ENCODE measurements at regions not wholly inside any gene's neighbourhood (a gene's known extent, or its start where the extent isn't known, plus 50 kb on each side); places are given as distances from the start of the nearest gene placed in this dataset.

GRCh38 chr15:70208332-70208731 is 110.6 kb upstream of the TLE3 start:
- intact Hi-C loops (cut with DNase I, micrococcal nuclease): no loop called here
- ATAC-seq: no peak
- DNase-seq: no peak

GRCh38 chr15:70206668-70207067 is 109.0 kb upstream of the TLE3 start:
- ATAC-seq (no peak), DNase-seq (no peak)
- intact Hi-C loops (cut with DNase I, micrococcal nuclease): no loop called here

- DNase-seq: no peak
- ATAC-seq: no peak
- intact Hi-C loops (cut with DNase I, micrococcal nuclease): no loop called here
These were observed 106.9 kb upstream of the TLE3 start for GRCh38 chr15:70204652-70205051.

DNA sequence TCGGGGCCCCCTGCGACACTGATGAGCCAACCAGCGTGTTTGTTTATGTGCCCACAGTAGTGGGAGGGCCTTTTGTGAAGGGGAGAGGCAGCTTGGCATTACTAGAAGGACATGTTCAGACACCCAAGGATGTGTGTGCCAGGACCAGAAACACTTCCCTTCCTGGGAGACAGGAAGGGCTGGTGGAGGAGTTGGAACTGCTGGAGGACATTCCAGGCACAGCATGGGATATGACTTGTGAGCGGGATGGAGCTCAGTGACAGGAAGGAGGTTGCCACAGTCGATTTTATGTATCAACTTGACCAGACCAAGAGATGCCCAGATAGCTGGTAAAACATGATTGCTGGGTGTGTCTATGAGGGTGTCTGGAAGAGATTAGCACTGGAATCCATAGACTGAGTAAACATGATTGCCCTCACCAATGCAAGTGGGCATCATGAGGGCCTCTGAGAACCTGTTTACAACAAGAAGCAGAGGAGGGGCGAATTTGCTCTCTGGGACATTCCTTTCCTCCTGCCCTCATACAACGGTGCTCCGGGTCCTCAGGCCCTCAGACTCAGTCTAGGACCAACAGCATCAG is 106.4 kb upstream of the TLE3 start:
- intact Hi-C loops (cut with DNase I, micrococcal nuclease): no loop called here
- DNase-seq: no peak
- ATAC-seq: no peak

DNA sequence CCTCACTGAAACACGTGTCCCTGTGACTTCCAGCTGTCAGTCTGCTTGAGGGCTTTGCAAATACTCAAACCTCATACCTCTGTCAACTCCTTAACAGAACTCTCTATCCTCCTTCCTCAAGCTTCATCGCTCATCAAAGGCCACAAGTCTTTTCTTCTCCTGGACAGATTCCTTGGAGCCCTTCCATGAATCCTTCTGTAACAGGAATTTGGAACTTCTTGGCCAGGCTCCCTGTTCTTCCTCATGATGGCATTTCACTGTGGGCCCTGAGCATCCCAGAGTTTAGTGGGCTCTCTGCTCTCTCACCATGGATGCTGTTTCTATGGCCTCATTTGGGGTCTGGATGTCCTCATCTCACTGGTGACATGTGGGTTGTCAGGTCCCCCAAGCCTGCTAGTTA is 105.0 kb upstream of the TLE3 start:
- no peak for DNase-seq
- intact Hi-C loops (cut with DNase I, micrococcal nuclease): no loop called here
- no peak for ATAC-seq

DNA sequence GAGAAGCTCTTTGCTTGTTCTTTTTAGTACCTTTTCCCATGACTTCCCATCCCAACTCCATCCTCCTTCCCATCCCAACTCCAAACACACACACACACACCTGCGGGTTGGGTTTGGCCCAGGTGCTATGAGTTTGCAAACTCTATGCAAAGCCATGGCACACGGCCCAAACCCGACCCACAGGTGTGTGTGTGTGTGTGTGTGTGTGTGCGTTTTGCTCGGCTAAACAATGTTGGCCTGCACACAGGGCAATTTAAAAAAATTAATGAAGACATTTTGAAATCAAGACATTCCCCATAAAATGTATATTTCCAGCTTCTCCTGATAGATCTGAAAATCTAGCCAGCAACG is 103.7 kb upstream of the TLE3 start:
- intact Hi-C loops (cut with DNase I, micrococcal nuclease): no loop called here
- no peak for DNase-seq
- ATAC-seq: no peak

DNA sequence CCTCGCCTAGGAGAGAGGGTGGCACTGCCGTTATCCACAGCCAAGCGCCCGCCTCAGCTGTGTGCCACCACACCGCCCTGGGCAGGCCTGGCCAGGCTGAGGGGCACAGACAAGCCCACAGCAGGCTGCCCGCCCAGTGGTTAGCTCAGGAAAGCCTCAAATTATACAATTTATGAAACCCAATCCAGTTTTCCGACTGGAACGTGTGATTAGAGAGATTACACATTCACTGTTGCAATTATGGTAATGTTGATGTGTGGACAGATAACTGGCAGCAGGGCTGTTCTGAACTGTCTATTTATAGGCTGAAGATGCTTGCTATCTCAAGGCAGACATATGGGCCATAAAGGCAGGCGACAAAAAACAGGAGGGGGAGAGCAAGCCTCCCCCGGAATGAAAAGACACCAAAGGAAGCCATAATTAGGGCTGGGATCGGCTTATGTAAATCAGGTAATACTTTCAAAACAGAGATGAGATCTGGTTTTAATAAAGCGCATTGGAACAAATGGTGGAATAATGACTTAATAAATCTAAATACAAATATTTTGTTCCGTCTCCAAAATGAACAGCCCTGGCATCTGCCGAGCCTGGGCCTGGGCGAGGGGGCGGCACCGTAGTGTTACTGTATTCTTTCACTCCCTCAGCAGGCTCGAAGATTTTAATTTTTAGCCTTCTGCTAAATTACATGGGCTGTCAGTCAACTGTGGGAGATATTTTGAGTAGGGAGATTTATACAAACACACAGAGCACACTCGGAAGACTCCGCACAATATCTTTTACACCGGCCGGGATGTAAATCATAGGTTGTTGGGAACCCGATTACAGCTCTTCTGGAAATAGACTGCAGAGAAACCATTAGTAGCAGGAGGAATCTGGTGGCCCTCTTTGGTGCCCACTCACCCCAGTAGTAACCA is 103.1 kb upstream of the TLE3 start:
- ATAC-seq: no peak
- intact Hi-C loops (cut with DNase I, micrococcal nuclease): no loop called here
- no peak for DNase-seq

- DNase-seq: no peak
These were observed 102.1 kb upstream of the TLE3 start for GRCh38 chr15:70199540-70200410.

GRCh38 chr15:70199124-70199482 is 101.4 kb upstream of the TLE3 start:
- intact Hi-C loops (cut with DNase I, micrococcal nuclease): no loop called here
- no peak for DNase-seq
- ATAC-seq: no peak

More at GRCh38 chr15:70199540-70200410, 102.1 kb upstream of the TLE3 start:
- intact Hi-C loops (cut with DNase I, micrococcal nuclease): no loop called here
- ATAC-seq: no peak

- DNase-seq (no peak), ATAC-seq (no peak)
- intact Hi-C loops (cut with DNase I, micrococcal nuclease): no loop called here
These were observed 100.9 kb upstream of the TLE3 start for GRCh38 chr15:70198441-70199123.

DNA sequence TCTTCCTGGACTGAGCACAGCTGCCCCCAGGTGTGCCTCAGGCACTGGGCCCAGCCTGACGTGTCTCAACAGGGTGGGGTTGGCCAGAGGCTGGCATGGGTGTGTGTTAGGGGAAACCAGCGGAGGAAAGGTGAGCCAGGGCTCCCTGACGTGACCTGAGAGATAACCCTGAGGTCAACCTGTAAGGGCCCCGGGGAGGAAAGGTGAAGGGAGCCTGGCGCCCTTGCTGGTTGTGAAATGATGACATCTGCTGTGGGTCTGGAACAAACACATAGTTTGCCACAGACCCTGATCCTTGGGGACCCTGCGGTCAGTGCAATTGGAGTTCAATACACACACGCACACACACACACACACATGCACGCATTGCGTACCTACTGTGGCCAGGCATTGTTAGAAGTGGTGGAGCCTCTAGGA is 100.2 kb upstream of the TLE3 start:
- ATAC-seq (no peak), DNase-seq (no peak)
- intact Hi-C loops (cut with DNase I, micrococcal nuclease): no loop called here

DNA sequence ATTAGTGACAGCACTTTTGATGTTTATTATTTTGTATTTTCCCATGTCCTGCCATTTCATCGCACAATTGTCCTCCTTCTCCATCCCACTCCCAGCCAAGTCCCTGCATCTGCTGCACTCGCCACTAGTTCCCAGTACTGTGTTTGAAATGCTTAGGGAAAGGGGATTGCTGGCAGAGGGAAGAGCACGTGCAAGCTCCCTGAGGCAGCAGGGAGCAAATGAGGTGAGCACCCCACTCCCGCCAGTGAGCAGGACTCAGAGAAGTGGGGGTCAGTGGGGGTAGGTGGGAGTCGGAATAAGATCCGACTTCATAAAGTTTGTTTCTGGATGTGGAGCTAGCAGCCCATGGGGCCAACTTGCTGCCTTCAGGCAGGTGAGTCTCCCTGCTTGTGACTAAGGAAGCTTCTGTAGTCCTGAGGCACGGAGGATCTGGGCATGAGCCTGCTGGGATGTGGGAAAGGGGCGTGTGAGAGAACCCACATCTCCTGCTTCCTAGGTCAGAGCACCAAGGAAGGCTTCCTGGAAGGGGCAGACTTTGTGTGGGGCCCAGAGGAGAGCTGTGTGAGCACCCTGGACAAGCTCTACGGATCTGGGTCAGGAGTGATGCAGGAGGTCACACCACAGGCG is 99.7 kb upstream of the TLE3 start:
- no peak for DNase-seq
- no peak for ATAC-seq
- intact Hi-C loops (cut with DNase I, micrococcal nuclease): no loop called here

- ATAC-seq: no peak
These were observed 98.9 kb upstream of the TLE3 start for GRCh38 chr15:70196372-70197316.

DNA sequence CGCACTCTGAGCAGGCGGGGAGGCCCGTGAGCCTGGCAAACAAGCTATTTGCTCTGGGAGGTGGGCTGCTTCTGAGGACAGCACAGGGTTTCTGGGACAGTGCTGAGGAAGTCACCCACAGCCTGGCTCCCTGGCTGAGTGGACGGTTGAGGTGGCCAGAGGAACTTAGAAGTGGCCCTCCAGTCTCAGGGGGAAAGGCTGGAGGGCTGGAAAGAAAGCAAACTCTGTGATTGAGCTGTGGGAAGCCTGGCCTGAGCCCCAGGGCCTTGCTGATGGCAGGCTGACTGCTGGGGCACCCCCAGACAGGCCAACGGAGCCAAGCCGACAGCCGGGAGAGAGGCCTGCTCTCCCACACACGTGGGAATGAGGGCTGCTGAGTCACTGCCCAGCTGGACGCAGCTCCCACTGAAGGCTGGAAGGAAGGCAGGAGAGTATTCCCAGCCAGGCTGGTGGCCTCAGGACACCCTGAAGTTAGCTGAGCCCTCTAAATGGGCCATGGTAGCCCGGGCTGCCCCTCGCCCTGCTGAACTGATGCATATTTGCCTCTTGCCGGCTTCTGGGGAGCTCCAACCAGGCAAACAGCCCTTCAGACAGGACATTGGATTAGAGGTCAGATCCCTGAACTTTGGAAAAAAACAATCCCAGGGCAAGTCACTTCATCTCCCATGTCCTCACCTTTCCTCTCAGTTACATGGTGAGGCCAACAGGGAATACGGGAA is 98.0 kb upstream of the TLE3 start:
- ATAC-seq: peak; percentile 31
- peak; percentile 42 to 71 for DNase-seq
- intact Hi-C loops (cut with DNase I, micrococcal nuclease): no loop called here

More at GRCh38 chr15:70196372-70197316, 98.9 kb upstream of the TLE3 start:
- DNase-seq: peak; percentile 37 to 39
- intact Hi-C loops (cut with DNase I, micrococcal nuclease): no loop called here

DNA sequence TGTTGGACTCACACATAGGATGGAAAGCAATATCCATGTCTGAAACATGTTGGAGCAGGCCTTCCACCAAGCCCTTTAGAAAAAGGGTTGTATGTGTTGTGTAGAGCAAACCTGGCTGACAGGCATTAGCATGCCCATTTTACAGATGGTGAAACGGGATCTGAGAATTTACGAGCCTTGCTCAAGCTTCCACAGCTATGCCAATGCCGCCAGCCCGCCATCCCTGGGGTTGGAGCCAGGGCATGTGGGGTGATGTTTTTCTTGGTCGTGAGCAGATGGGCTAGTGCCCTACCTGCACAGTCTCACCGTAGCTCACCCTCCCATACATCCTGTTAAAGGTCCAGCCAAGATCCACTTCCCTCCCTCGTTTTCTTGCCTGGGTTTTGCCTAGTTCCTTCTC is 97.5 kb upstream of the TLE3 start:
- intact Hi-C loops (cut with DNase I, micrococcal nuclease): no loop called here
- DNase-seq: no peak
- no peak for ATAC-seq

DNA sequence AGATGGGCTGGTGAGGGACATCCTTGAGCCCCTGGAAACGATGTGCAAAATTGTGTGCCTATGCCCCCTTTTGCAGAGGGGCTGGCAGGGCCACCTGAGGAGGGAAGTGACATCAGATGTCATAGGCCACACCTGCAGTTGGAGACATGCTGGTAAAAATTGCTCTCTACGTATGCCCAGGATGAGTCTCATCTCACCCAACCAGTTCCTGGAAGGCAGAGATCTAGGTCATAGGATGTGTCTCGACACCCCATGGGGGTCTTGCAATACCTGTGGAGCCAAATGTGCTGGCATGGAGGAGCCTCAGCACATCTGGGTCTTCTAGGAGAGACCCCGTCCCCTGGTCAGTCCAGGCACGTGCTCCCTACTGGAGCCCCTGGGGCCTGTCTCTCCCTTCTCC is 96.5 kb upstream of the TLE3 start:
- no peak for DNase-seq
- intact Hi-C loops (cut with DNase I, micrococcal nuclease): no loop called here
- no peak for ATAC-seq

GRCh38 chr15:70193734-70194133 is 96.0 kb upstream of the TLE3 start:
- ATAC-seq: no peak
- no peak for DNase-seq
- intact Hi-C loops (cut with DNase I, micrococcal nuclease): no loop called here

All from left colon (tissue), 2 donors.